Mucosa of rectum (tissue), 2 donors: ENCODE measurements at regions not wholly inside any gene's neighbourhood (a gene's known extent, or its start where the extent isn't known, plus 50 kb on each side); places are given as distances from the start of the nearest gene placed in this dataset.

ENCODE experiments used
- H3K27ac ChIP-seq, 2 donors: one replicate each; pipeline ENCODE4 v1.7.0; 2013; ENCODE audit warnings: inconsistent platforms in 2 of 2, low read depth in 2 of 2, low read length in 2 of 2
- H3K27me3 ChIP-seq, 2 donors: one replicate each; pipeline ENCODE4 v1.7.0; 2013; ENCODE audit warnings: low read length in 2 of 2; ENCODE audit not compliant: control insufficient read depth in 2 of 2, insufficient read depth in 2 of 2
- H3K36me3 ChIP-seq, 2 donors: one replicate each; pipeline ENCODE4 v1.7.0; 2013; ENCODE audit warnings: low read length in 2 of 2; ENCODE audit not compliant: control insufficient read depth in 2 of 2, insufficient read depth in 2 of 2
- H3K4me1 ChIP-seq, 2 donors: one replicate each; pipeline ENCODE4 v1.7.0; 2013; ENCODE audit warnings: low read length in 2 of 2, mild to moderate bottlenecking in 1 of 2; ENCODE audit not compliant: control insufficient read depth in 2 of 2, insufficient read depth in 2 of 2
- H3K4me3 ChIP-seq, 2 donors: one replicate each; pipeline ENCODE4 v1.7.0; 2013; ENCODE audit warnings: low read length in 2 of 2
- H3K9ac ChIP-seq, 2 donors: one replicate each; pipeline ENCODE4 v1.7.0; 2013; ENCODE audit warnings: low read length in 2 of 2, low read depth in 1 of 2, mild to moderate bottlenecking in 1 of 2
- H3K9me3 ChIP-seq, 2 donors: one replicate each; pipeline ENCODE4 v1.7.0; 2013; ENCODE audit warnings: low read length in 2 of 2; ENCODE audit not compliant: control insufficient read depth in 2 of 2
- donor health status: healthy.
- donor health status: Normal muscosa, but diverticular disease.

- H3K9me3 ChIP-seq, result peaks cover 3 to 4% of the 10 kb centered on the region in 2 donors
- no peak overlapping the region for H3K27ac ChIP-seq
These were observed 1002.5 kb downstream of the CBLN2 start for GRCh38 chr18:71541643-71542042.

GRCh38 chr18:71529703-71530303 lies 1014.3 kb downstream of the CBLN2 start:
- H3K4me1 ChIP-seq, result no peaks in the 10 kb centered on the region
- no peak overlapping the region for H3K9ac ChIP-seq
- H3K27me3 ChIP-seq, result no peaks in the 10 kb centered on the region
- no peak overlapping the region for H3K27ac ChIP-seq
- no peaks in the 10 kb centered on the region for H3K36me3 ChIP-seq
- H3K9me3 ChIP-seq, result no peaks in the 10 kb centered on the region
- H3K4me3 ChIP-seq, result no peak overlapping the region

More at GRCh38 chr18:71541643-71542042, 1002.5 kb downstream of the CBLN2 start:
- Histone ChIP-seq H3K36me3 (no peaks in the 10 kb centered on the region), H3K9ac (no peak overlapping the region), H3K27me3 (no peaks in the 10 kb centered on the region), H3K4me3 (no peak overlapping the region), H3K4me1 (no peaks in the 10 kb centered on the region)

GRCh38 chr18:71523483-71524435 lies 1020.4 kb downstream of the CBLN2 start:
- Histone ChIP-seq H3K4me3 (no peak overlapping the region), H3K27ac (no peak overlapping the region), H3K36me3 (no peaks in the 10 kb centered on the region), H3K9me3 (no peaks in the 10 kb centered on the region), H3K27me3 (no peaks in the 10 kb centered on the region), H3K4me1 (no peaks in the 10 kb centered on the region), H3K9ac (no peak overlapping the region)

GRCh38 chr18:71505526-71505925 lies 1038.6 kb downstream of the CBLN2 start:
- H3K9me3 ChIP-seq, result no peaks in the 10 kb centered on the region
- H3K27ac ChIP-seq, result no peak overlapping the region
- H3K4me1 ChIP-seq, result no peaks in the 10 kb centered on the region
- no peaks in the 10 kb centered on the region for H3K36me3 ChIP-seq
- H3K9ac ChIP-seq, result no peak overlapping the region
- H3K27me3 ChIP-seq, result no peaks in the 10 kb centered on the region
- no peak overlapping the region for H3K4me3 ChIP-seq

- H3K36me3 ChIP-seq, result no peaks in the 10 kb centered on the region
- no peak overlapping the region for H3K4me3 ChIP-seq
- no peak overlapping the region for H3K27ac ChIP-seq
- no peaks in the 10 kb centered on the region for H3K27me3 ChIP-seq
- no peaks in the 10 kb centered on the region for H3K4me1 ChIP-seq
- H3K9ac ChIP-seq, result no peak overlapping the region
- H3K9me3 ChIP-seq, result no peaks in the 10 kb centered on the region
These were observed 1040.9 kb downstream of the CBLN2 start for GRCh38 chr18:71503222-71503621.

- Histone ChIP-seq H3K36me3 (no peaks in the 10 kb centered on the region), H3K4me1 (no peaks in the 10 kb centered on the region), H3K9me3 (no peaks in the 10 kb centered on the region), H3K9ac (no peak overlapping the region), H3K4me3 (no peak overlapping the region), H3K27ac (no peak overlapping the region), H3K27me3 (no peaks in the 10 kb centered on the region)
These were observed 1058.5 kb downstream of the CBLN2 start for GRCh38 chr18:71485611-71486010.

GRCh38 chr18:71471963-71472725 lies 1072.0 kb downstream of the CBLN2 start:
- no peak overlapping the region for H3K9ac ChIP-seq
- no peaks in the 10 kb centered on the region for H3K27me3 ChIP-seq
- no peak overlapping the region for H3K27ac ChIP-seq
- no peak overlapping the region for H3K4me3 ChIP-seq
- H3K4me1 ChIP-seq, result no peaks in the 10 kb centered on the region
- H3K9me3 ChIP-seq, result no peaks in the 10 kb centered on the region
- no peaks in the 10 kb centered on the region for H3K36me3 ChIP-seq

GRCh38 chr18:71456206-71456605 lies 1087.9 kb downstream of the CBLN2 start:
- H3K4me1 ChIP-seq, result no peaks in the 10 kb centered on the region
- H3K9ac ChIP-seq, result no peak overlapping the region
- no peaks in the 10 kb centered on the region for H3K36me3 ChIP-seq
- H3K27ac ChIP-seq, result no peak overlapping the region
- H3K27me3 ChIP-seq, result no peaks in the 10 kb centered on the region
- H3K9me3 ChIP-seq, result no peaks in the 10 kb centered on the region
- H3K4me3 ChIP-seq, result no peak overlapping the region

- H3K9me3 ChIP-seq, result no peaks in the 10 kb centered on the region
- no peaks in the 10 kb centered on the region for H3K4me1 ChIP-seq
- H3K9ac ChIP-seq, result no peak overlapping the region
- no peak overlapping the region for H3K4me3 ChIP-seq
- no peaks in the 10 kb centered on the region for H3K27me3 ChIP-seq
- no peak overlapping the region for H3K27ac ChIP-seq
- H3K36me3 ChIP-seq, result no peaks in the 10 kb centered on the region
These were observed 1093.9 kb downstream of the CBLN2 start for GRCh38 chr18:71450257-71450656.
